SU-DHL-6 (cell line): ENCODE measurements at regions not wholly inside any gene's neighbourhood (a gene's known extent, or its start where the extent isn't known, plus 50 kb on each side); places are given as distances from the start of the nearest gene placed in this dataset.

Experiments
- H2AFZ ChIP-seq: fragments of 200-600 bp; sonication (generic); 2 replicates; pipeline ENCODE4 v1.6.1; 2014; ENCODE audit warnings: low read depth, mild to moderate bottlenecking, moderate library complexity, mixed read lengths, antibody characterized with exemption, low read length; ENCODE audit not compliant: severe bottlenecking
- H3F3A ChIP-seq: fragments of 200-600 bp; shearing (Covaris generic); 2 replicates; pipeline ENCODE4 v1.6.0; 2016; ENCODE audit warnings: antibody characterized with exemption, mild to moderate bottlenecking; ENCODE audit not compliant: insufficient read depth
- H3K27ac ChIP-seq: fragments of 200-600 bp; sonication (generic); 2 replicates; pipeline ENCODE4 v1.5.1; 2016; ENCODE audit warnings: low read depth, mild to moderate bottlenecking, low read length, moderate library complexity, mixed read lengths
- H3K27me3 ChIP-seq: fragments of 200-600 bp; sonication (generic), shearing (Covaris generic); 2 replicates; pipeline ENCODE4 v1.6.0; 2014; ENCODE audit warnings: mild to moderate bottlenecking, low read length
- H3K36me3 ChIP-seq: fragments of 200-600 bp; sonication (generic); 2 replicates; pipeline ENCODE4 v1.6.1; 2014; ENCODE audit warnings: mild to moderate bottlenecking, low read length, mixed read lengths
- H3K4me2 ChIP-seq: fragments of 300-600, 200-600 bp; shearing (Covaris generic), sonication (generic); 2 replicates; pipeline ENCODE4 v1.6.0; 2014; ENCODE audit warnings: low read length, low read depth, mild to moderate bottlenecking; ENCODE audit not compliant: poor library complexity, severe bottlenecking
- H3K4me3 ChIP-seq: fragments of 200-600 bp; sonication (generic); 2 replicates; pipeline ENCODE4 v1.5.1; 2014; ENCODE audit warnings: antibody characterized with exemption, low read length, mild to moderate bottlenecking, mixed read lengths; ENCODE audit not compliant: insufficient read depth, poor library complexity, severe bottlenecking
- H3K79me2 ChIP-seq: fragments of 200-600 bp; sonication (generic); 2 replicates; pipeline ENCODE4 v1.6.1; 2014; ENCODE audit warnings: mild to moderate bottlenecking, low read length, moderate library complexity; ENCODE audit not compliant: insufficient read depth
- H3K9ac ChIP-seq: fragments of 200-600 bp; sonication (generic); 2 replicates; pipeline ENCODE4 v1.7.0; 2014; ENCODE audit warnings: mild to moderate bottlenecking, low read length
- H3K9me2 ChIP-seq: fragments of 200-600 bp; sonication (generic); replicated peaks from 2 replicates; pipeline ENCODE4 v1.6.1; 2014; ENCODE audit warnings: low read length; ENCODE audit not compliant: insufficient read depth
- H3K9me3 ChIP-seq: fragments of 200-600 bp; sonication (generic); 2 replicates; pipeline ENCODE4 v1.6.1; 2014; ENCODE audit warnings: low read length, mixed read lengths; ENCODE audit not compliant: insufficient read depth
- H4K20me1 ChIP-seq: fragments of 200-600 bp; sonication (generic); 2 replicates; pipeline ENCODE4 v1.6.1; 2014; ENCODE audit warnings: low read depth, mild to moderate bottlenecking, antibody characterized with exemption, low read length, moderate library complexity, mixed read lengths
- EZH2phosphoT487 ChIP-seq: fragments of 200-600 bp; sonication (generic), shearing (Covaris generic); conservative IDR thresholded peaks from 2 replicates; pipeline ENCODE4 v1.6.1; 2018; ENCODE audit warnings: mild to moderate bottlenecking, antibody characterized with exemption, low read length, moderate library complexity, mixed read lengths
- TF ChIP-seq, protein P1 (sequence below): fragments of 200-600 bp; sonication (generic); IDR thresholded peaks from one replicate; pipeline ENCODE4 v1.5.1; 2017; ENCODE audit warnings: antibody characterized with exemption, mild to moderate bottlenecking, low read length, moderate library complexity; ENCODE audit not compliant: insufficient read depth, poor library complexity, severe bottlenecking

DNA sequence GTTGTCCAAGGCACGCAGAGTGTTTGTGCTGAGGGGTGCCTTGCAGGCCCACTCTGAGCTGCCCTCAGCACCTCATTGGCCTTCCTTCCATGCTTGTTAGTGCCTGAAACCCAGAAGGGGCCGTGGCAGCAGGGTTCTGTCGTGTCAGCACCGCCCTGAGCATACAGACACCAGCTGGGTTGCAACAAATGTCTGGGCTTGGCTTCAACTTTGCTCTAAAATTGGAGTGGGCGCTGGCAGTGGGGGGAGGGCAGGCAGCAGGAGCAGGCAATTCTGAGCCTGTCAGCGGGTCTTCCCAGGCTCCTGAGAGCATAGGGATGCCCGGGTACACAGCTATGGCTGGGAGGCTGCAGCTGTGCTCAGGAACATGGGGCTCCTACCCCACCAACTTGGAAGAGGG lies 464.3 kb downstream of the EPHA3 start:
- Histone ChIP-seq H3K79me2 (no peaks in the 10 kb centered on the region), H2AFZ (no peak overlapping the region), H3K27ac (no peak overlapping the region), H3K36me3 (no peaks in the 10 kb centered on the region), H3K27me3 (no peaks in the 10 kb centered on the region), H4K20me1 (no peaks in the 10 kb centered on the region), H3K9ac (no peak overlapping the region), H3K4me3 (no peak overlapping the region), H3K4me2 (no peak overlapping the region), H3F3A (no peaks in the 10 kb centered on the region), H3K9me2 (no peaks in the 10 kb centered on the region), H3K9me3 (no peaks in the 10 kb centered on the region)
- no peak for TF ChIP-seq EZH2phosphoT487
- TF ChIP-seq, protein P1, sequence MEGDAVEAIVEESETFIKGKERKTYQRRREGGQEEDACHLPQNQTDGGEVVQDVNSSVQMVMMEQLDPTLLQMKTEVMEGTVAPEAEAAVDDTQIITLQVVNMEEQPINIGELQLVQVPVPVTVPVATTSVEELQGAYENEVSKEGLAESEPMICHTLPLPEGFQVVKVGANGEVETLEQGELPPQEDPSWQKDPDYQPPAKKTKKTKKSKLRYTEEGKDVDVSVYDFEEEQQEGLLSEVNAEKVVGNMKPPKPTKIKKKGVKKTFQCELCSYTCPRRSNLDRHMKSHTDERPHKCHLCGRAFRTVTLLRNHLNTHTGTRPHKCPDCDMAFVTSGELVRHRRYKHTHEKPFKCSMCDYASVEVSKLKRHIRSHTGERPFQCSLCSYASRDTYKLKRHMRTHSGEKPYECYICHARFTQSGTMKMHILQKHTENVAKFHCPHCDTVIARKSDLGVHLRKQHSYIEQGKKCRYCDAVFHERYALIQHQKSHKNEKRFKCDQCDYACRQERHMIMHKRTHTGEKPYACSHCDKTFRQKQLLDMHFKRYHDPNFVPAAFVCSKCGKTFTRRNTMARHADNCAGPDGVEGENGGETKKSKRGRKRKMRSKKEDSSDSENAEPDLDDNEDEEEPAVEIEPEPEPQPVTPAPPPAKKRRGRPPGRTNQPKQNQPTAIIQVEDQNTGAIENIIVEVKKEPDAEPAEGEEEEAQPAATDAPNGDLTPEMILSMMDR: no peak

DNA sequence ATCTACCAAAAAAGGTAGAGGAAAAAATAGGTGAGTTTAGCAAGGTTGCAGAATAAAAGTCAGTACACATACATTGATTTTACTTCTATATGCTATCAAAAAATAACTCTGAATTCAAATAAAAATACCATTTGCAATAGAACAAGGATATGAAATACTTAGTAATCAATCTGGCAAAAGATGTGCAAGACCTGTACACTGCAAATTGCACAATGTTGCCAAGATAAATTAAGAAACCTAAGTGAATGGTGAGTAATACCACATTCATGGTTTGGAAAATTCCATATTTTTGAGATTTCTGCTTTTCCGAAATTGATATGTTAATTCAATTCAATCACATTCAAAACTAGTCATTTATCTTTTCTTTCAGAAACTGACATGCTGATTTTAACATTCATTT lies 464.8 kb downstream of the EPHA3 start:
- Histone ChIP-seq H3K4me3 (no peak overlapping the region), H4K20me1 (no peaks in the 10 kb centered on the region), H3K27ac (no peak overlapping the region), H2AFZ (no peak overlapping the region), H3K36me3 (no peaks in the 10 kb centered on the region), H3K27me3 (no peaks in the 10 kb centered on the region), H3K9me3 (no peaks in the 10 kb centered on the region), H3K9ac (no peak overlapping the region), H3F3A (no peaks in the 10 kb centered on the region), H3K9me2 (no peaks in the 10 kb centered on the region), H3K4me2 (no peak overlapping the region), H3K79me2 (no peaks in the 10 kb centered on the region)
- TF ChIP-seq EZH2phosphoT487: no peak
- TF ChIP-seq, protein P1: no peak

DNA sequence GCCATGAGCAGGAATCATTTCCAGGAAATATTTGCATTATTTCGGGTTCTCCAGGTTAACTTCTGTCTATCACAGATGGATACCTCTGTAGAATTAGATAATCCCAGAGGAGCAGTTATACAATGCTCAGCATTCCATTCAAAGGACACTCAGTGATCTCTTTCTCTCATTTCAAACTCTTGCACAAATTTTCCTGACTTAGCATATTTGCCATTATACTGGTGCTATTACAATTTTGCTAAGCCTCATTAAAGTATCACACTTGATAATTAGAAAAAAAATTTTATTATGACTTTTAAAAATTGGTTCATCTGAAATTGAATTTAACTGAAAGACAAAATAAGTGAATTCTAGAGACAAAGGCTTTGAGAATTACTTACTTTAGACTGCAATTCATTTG lies 469.0 kb downstream of the EPHA3 start:
- Histone ChIP-seq H3K4me3 (no peak overlapping the region), H3F3A (no peaks in the 10 kb centered on the region), H3K9ac (no peak overlapping the region), H3K79me2 (no peaks in the 10 kb centered on the region), H3K27me3 (no peaks in the 10 kb centered on the region), H3K4me2 (no peak overlapping the region), H2AFZ (no peak overlapping the region), H3K9me2 (no peaks in the 10 kb centered on the region), H3K36me3 (no peaks in the 10 kb centered on the region), H3K9me3 (no peaks in the 10 kb centered on the region), H4K20me1 (no peaks in the 10 kb centered on the region), H3K27ac (no peak overlapping the region)
- no peak for TF ChIP-seq EZH2phosphoT487
- TF ChIP-seq, protein P1: no peak
